ENCODE measurements at regions not wholly inside any gene's neighbourhood (a gene's known extent, or its start where the extent isn't known, plus 50 kb on each side); places are given as distances from the start of the nearest gene placed in this dataset.

DNA sequence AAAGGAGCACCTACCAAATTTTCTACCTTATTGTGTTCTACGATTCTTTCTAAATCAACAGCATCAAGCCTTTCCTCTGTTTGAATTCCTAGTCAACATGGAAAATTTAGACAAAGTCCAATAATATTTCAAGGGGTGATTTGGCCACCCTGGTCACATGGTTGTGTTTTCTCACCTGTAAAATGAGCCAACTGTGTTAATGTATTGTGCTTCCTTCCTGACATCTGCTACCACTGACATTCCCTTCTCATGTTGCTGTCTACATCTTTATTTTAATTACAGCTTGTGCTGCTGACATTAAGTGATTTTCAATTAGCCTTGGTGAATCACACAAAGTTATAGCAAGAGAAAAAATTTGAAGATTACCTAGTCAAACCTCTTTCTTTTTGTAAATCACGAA, 83.0 kb upstream of the NPSR1 start:
- Histone ChIP-seq H2AFZ (ENCODE audit: low read length) (no peak overlapping the region), H3K4me3 (ENCODE audit: extremely low read depth in 1 of 4, insufficient read depth in 2 of 4, low read depth in 3 of 4, low read length in 4 of 4) (no peak overlapping the region), H4K91ac (replicated peaks; ENCODE audit: insufficient read length, low read length) (no peak overlapping the region), H3K18ac (ENCODE audit: extremely low read depth, low read length) (no peak overlapping the region), H3K14ac (ENCODE audit: insufficient read length) (no peak overlapping the region), H2BK12ac (ENCODE audit: low read depth, low read length) (no peak overlapping the region), H3K4ac (replicated peaks; ENCODE audit: insufficient read length, low read depth, low read length) (no peak overlapping the region), H4K8ac (ENCODE audit: extremely low read depth, insufficient read depth, low read length) (no peak overlapping the region), H2BK20ac (ENCODE audit: low read length) (no peak overlapping the region), H2BK15ac (ENCODE audit: low read length) (no peak overlapping the region), H3K27me3 (replicated peaks in 1 of 4; ENCODE audit: control insufficient read depth in 3 of 4, extremely low read depth in 1 of 4, insufficient read depth in 3 of 4, low read length in 3 of 4) (no peaks in the 10 kb centered on the region), H3K4me2 (ENCODE audit: insufficient read depth in 1 of 2, low read depth in 2 of 2, low read length in 2 of 2) (no peak overlapping the region), H3K36me3 (ENCODE audit: control insufficient read depth in 2 of 4, insufficient read depth in 4 of 4, low read length in 3 of 4) (no peaks in the 10 kb centered on the region), H3K56ac (replicated peaks; ENCODE audit: insufficient read length, low read depth, low read length) (no peak overlapping the region), H3K9ac (replicated peaks in 1 of 4; ENCODE audit: extremely low read depth in 1 of 4, low read depth in 3 of 4, low read length in 3 of 4) (no peak overlapping the region), H4K20me1 (replicated peaks in 1 of 2; ENCODE audit: control insufficient read depth in 1 of 2, insufficient read depth in 2 of 2, low read length in 2 of 2) (no peaks in the 10 kb centered on the region), H3K27ac (ENCODE audit: low read depth, low read length) (no peak overlapping the region), H4K5ac (ENCODE audit: insufficient read length, low read depth, low read length) (no peak overlapping the region), H2AK5ac (ENCODE audit: low read depth, low read length) (no peak overlapping the region), H3K79me1 (ENCODE audit: low read depth, low read length) (no peaks in the 10 kb centered on the region), H3K9me3 (ENCODE audit: insufficient read depth in 2 of 2, low read depth in 1 of 2, low read length in 1 of 2) (peaks cover 5 to 7% of the 10 kb centered on the region in 2 experiments; a peak in 3 of 4 replicates), H3K23ac (ENCODE audit: insufficient read length) (no peak overlapping the region), H3K23me2 (ENCODE audit: low read depth, low read length) (no peaks in the 10 kb centered on the region), H2BK5ac (ENCODE audit: low read depth, low read length) (no peak overlapping the region), H3K4me1 (replicated peaks in 1 of 4; ENCODE audit: control insufficient read depth in 3 of 4, insufficient read depth in 4 of 4, low read length in 3 of 4) (no peaks in the 10 kb centered on the region), H3K79me2 (ENCODE audit: control insufficient read depth in 1 of 2, insufficient read depth in 2 of 2, low read length in 2 of 2) (no peaks in the 10 kb centered on the region), H2BK120ac (replicated peaks; ENCODE audit: low read depth, low read length) (no peak overlapping the region)
- no peak for FAIRE-seq
- ChIA-PET POLR2A (ENCODE audit: partially characterized antibody) (interaction anchor here (0.6 kb wide), 1 partner anchor 1804 kb away, joined by 4 read pairs; no protein-coding TSS in a partner anchor), CTCF (ENCODE audit: partially characterized antibody) (interaction anchor here (0.9 kb wide), 1 partner anchor 768 kb away, joined by 3 read pairs; no protein-coding TSS in a partner anchor)
- DNase-seq (ENCODE audit: low read depth in 1 of 2, low spot score in 2 of 2): no peak
- WGBS, 2 experiments (ENCODE audit: extremely low coverage in 1 of 2, insufficient coverage in 1 of 2, insufficient read length in 1 of 2, insufficient replicate concordance in 2 of 2, low coverage in 1 of 2, low lambda C conversion rate in 2 of 2, missing lambda C conversion rate in 1 of 2): 72% methylated on average over 2 of the region's 2 CpGs; no CpG with 5 or more reads in 1 of the 2 experiments
- TF ChIP-seq TCF12 (IDR thresholded peaks at IDR 0.05; ENCODE audit: low read depth, low read length) (no peak), TBP (IDR thresholded peaks at IDR 0.05; ENCODE audit: low read depth, low read length) (no peak), CBX8 (IDR thresholded peaks at IDR 0.05; ENCODE audit: borderline replicate concordance, low read depth, low read length) (no peak), SP4 (IDR thresholded peaks at IDR 0.05; ENCODE audit: low read length) (no peak), GABPA (IDR thresholded peaks at IDR 0.05; ENCODE audit: borderline replicate concordance, insufficient read depth, low read length) (no peak), YY1 (IDR thresholded peaks at IDR 0.05; ENCODE audit: low read depth, low read length) (no peak), RFX5 (IDR thresholded peaks at IDR 0.05; ENCODE audit: borderline replicate concordance, low read depth, low read length) (no peak), CREB1 (IDR thresholded peaks at IDR 0.05) (no peak), JUN (IDR thresholded peaks at IDR 0.05; ENCODE audit: low read depth, low read length) (no peak)

Data from H1 (cell line).